Adrenal gland (tissue), 5 donors: ENCODE measurements at regions not wholly inside any gene's neighbourhood (a gene's known extent, or its start where the extent isn't known, plus 50 kb on each side); places are given as distances from the start of the nearest gene placed in this dataset.

ENCODE experiments used
- POLR2A ChIP-seq, 2 donors: fragments of 450-650 bp; IDR thresholded peaks; one replicate each; pipeline ENCODE4 v1.6.1; 2017; ENCODE audit warnings: antibody characterized with exemption in 2 of 2, mild to moderate bottlenecking in 2 of 2, moderate library complexity in 1 of 2
- TF ChIP-seq, protein P1 (sequence below), 6 experiments: fragments of 450-650 bp in 4 of 6; fragments of 200-600 bp in 2 of 6; sonication (generic) in 1 of 6; IDR thresholded peaks; 1 replicate in 5 of 6; 2 replicates in 1 of 6; pipeline versions ENCODE4 v1.5.1 to v1.8.0; 2016 to 2021; ENCODE audit warnings: antibody characterized with exemption in 6 of 6, mild to moderate bottlenecking in 2 of 6, moderate library complexity in 1 of 6
- donor health status: DM: no; HTN: no; CAD: no.

DNA sequence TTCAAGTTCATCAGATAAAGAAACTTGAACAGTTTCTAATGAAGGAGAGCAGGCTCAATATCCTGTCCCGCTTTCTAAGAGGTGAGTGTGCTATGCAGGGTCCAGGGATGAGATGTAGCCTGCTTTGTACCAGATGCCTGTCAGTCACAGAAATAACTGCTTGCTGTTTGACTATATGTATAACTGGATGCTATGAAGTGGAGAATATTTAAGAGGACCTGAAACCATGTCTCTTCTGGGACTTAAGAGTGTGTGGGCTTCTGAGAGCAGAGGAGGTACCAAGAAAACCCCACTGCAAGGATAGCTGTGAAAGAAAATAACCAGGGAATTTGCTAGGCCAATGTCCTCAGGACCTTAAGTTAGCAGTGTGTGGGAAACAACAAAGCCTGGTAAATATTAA is 246.3 kb upstream of the RFC3 start:
- TF ChIP-seq, protein P1, sequence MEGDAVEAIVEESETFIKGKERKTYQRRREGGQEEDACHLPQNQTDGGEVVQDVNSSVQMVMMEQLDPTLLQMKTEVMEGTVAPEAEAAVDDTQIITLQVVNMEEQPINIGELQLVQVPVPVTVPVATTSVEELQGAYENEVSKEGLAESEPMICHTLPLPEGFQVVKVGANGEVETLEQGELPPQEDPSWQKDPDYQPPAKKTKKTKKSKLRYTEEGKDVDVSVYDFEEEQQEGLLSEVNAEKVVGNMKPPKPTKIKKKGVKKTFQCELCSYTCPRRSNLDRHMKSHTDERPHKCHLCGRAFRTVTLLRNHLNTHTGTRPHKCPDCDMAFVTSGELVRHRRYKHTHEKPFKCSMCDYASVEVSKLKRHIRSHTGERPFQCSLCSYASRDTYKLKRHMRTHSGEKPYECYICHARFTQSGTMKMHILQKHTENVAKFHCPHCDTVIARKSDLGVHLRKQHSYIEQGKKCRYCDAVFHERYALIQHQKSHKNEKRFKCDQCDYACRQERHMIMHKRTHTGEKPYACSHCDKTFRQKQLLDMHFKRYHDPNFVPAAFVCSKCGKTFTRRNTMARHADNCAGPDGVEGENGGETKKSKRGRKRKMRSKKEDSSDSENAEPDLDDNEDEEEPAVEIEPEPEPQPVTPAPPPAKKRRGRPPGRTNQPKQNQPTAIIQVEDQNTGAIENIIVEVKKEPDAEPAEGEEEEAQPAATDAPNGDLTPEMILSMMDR (IDR thresholded peaks at IDR 0.05), result no peak
- no peak for TF ChIP-seq POLR2A (IDR thresholded peaks at IDR 0.05)
